ENCODE measurements at regions not wholly inside any gene's neighbourhood (a gene's known extent, or its start where the extent isn't known, plus 50 kb on each side); places are given as distances from the start of the nearest gene placed in this dataset.

GRCh38 chr3:120839120-120839519 lies 68.9 kb upstream of the STXBP5L start:
- no peak for TF ChIP-seq FOSL2 (IDR thresholded peaks at IDR 0.05)
- no peak for TF ChIP-seq FOSL2 (CRISPR knock-in tag; IDR thresholded peaks at IDR 0.05)
- TF ChIP-seq USF2 (IDR thresholded peaks at IDR 0.05), result no peak
- no peak for TF ChIP-seq EP300 (IDR thresholded peaks at IDR 0.05)
- no peak for TF ChIP-seq CTCF (IDR thresholded peaks at IDR 0.05)
- TF ChIP-seq POLR2A (IDR thresholded peaks at IDR 0.05; ENCODE audit: low read length), result no peak
- TF ChIP-seq RFX5 (IDR thresholded peaks at IDR 0.05), result no peak
- TF ChIP-seq RCOR1 (IDR thresholded peaks at IDR 0.05; ENCODE audit: low read depth, low read length), result no peak
